Stimulated activated naive B cell treated with anti-CD40 and anti-IgM and Interleukin-4, amounts not matched to agents 10 μg/mL and 1 μg/mL and 100 μg/mL, for 72 hours (primary cell): ENCODE measurements at regions not wholly inside any gene's neighbourhood (a gene's known extent, or its start where the extent isn't known, plus 50 kb on each side); places are given as distances from the start of the nearest gene placed in this dataset.
A peak's percentile ranks its signal among the peaks of the same experiment; 100 is the strongest.

Experiments used
- ATAC-seq, 2 donors: fragments of 150-1000 bp; cut with Tn5 transposase; replicated peaks; 2 replicates each; pipeline ENCODE4 v1.10.0; 2021; ENCODE audit warnings: moderate library complexity in 1 of 2
- DNase-seq: peaks from one replicate; pipeline ENCODE4 v3.0.0; 2021
- H3K27ac Mint-ChIP-seq: one replicate; pipeline ENCODE4 v1.8.0; 2022; ENCODE audit warnings: mild to moderate bottlenecking, mixed read lengths
- H3K27me3 Mint-ChIP-seq, 2 donors: one replicate each; pipeline ENCODE4 v1.8.0; 2022; ENCODE audit warnings: mixed read lengths in 2 of 2
- H3K36me3 Mint-ChIP-seq, 2 donors: one replicate each; pipeline ENCODE4 v1.8.0; 2022; ENCODE audit warnings: mixed read lengths in 2 of 2, mild to moderate bottlenecking in 1 of 2
- H3K4me1 Mint-ChIP-seq, 2 donors: one replicate each; pipeline ENCODE4 v1.8.0; 2022; ENCODE audit warnings: mixed read lengths in 2 of 2, mild to moderate bottlenecking in 1 of 2
- H3K4me3 Mint-ChIP-seq, 2 donors: one replicate each; pipeline ENCODE4 v1.8.0; 2022; ENCODE audit warnings: mild to moderate bottlenecking in 2 of 2, mixed read lengths in 2 of 2, moderate library complexity in 1 of 2
- H3K9me3 Mint-ChIP-seq, 2 donors: one replicate each; pipeline ENCODE4 v1.8.0; 2022; ENCODE audit warnings: mixed read lengths in 2 of 2, mild to moderate bottlenecking in 1 of 2

DNA sequence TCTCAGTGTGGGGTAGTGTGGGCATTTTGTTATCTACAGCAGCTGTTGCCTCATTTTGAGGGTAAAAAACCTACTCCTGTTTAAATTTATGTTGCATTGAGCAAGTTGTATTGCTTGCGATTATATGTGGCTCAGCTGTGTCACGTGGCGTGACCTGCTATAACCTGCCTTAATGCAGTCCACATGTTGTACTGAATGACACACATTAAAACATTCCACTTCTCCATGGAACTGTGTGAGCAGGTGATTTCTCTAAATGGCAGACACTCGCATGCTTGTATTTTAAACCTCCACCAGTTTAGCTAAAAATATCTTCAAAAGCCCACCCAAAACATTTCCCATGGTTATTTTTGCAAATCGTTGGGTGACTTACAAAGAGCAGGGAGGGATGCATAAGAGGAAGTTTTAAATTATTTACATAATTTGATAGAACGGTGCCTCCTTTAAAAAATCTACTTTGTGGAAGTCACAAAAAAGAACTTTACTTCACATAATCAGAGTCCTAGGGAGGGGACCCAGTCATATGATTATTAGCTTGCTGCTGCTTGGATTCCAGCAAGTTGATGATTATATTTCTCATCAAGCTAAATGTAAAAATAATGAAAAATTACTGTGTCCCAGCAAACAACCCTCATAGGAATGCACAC, 163.3 kb upstream of the ZEB2 start:
- no peak for DNase-seq
- Mint-ChIP-seq H3K27ac (no peak overlapping the region), H3K4me1 (peaks cover 26 to 57% of the 10 kb centered on the region in 2 donors), H3K27me3 (no peaks in the 10 kb centered on the region), H3K9me3 (no peaks in the 10 kb centered on the region), H3K36me3 (no peaks in the 10 kb centered on the region), H3K4me3 (no peak overlapping the region)
- no peak for ATAC-seq

DNA sequence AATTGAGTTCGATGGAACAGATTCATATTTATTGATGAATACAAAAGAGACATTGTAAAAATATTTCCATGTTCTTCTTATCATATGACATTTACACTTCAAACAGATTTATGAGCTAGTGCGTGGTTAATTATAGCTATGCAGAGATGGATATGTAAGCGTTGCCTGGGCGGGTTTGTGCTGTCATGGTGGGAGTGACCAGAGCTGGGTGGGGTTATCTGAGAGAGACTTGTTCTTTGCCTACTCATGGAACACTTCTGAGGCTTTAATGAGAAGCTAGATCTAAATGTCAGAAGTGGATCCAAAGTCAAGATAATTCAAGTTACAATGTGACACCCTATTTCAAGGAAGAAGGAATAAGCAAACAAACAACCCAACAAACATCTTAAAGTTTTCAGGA, 162.3 kb upstream of the ZEB2 start:
- ATAC-seq (no peak), DNase-seq (no peak)
- Mint-ChIP-seq H3K27ac (peak overlapping the region; percentile 40), H3K9me3 (no peaks in the 10 kb centered on the region), H3K36me3 (no peaks in the 10 kb centered on the region), H3K4me1 (peaks cover 26 to 57% of the 10 kb centered on the region in 2 donors), H3K4me3 (no peak overlapping the region), H3K27me3 (no peaks in the 10 kb centered on the region)

- H3K27me3 Mint-ChIP-seq: no peaks in the 10 kb centered on the region
- ATAC-seq (no peak), DNase-seq (no peak)
- no peak overlapping the region for H3K27ac Mint-ChIP-seq
- no peaks in the 10 kb centered on the region for H3K9me3 Mint-ChIP-seq
- no peaks in the 10 kb centered on the region for H3K36me3 Mint-ChIP-seq
- H3K4me1 Mint-ChIP-seq: peaks cover 22 to 49% of the 10 kb centered on the region in 2 donors
- H3K4me3 Mint-ChIP-seq: no peak overlapping the region
Measured at GRCh38 chr2:144681389-144681788, 161.5 kb upstream of the ZEB2 start.

GRCh38 chr2:144679942-144680341, 160.0 kb upstream of the ZEB2 start:
- DNase-seq (no peak), ATAC-seq (peak in 1 of 2 donors; percentile 25)
- H3K36me3 Mint-ChIP-seq: no peaks in the 10 kb centered on the region
- no peak overlapping the region for H3K4me3 Mint-ChIP-seq
- no peaks in the 10 kb centered on the region for H3K9me3 Mint-ChIP-seq
- H3K27me3 Mint-ChIP-seq: no peaks in the 10 kb centered on the region
- no peak overlapping the region for H3K27ac Mint-ChIP-seq
- H3K4me1 Mint-ChIP-seq: peaks cover 18 to 41% of the 10 kb centered on the region in 2 donors

GRCh38 chr2:144678736-144679135, 158.8 kb upstream of the ZEB2 start:
- DNase-seq: no peak
- Mint-ChIP-seq H3K27ac (no peak overlapping the region), H3K4me3 (no peak overlapping the region), H3K4me1 (peaks cover 18 to 37% of the 10 kb centered on the region in 2 donors), H3K9me3 (no peaks in the 10 kb centered on the region), H3K36me3 (no peaks in the 10 kb centered on the region), H3K27me3 (no peaks in the 10 kb centered on the region)
- no peak for ATAC-seq

- H3K9me3 Mint-ChIP-seq: no peaks in the 10 kb centered on the region
- no peaks in the 10 kb centered on the region for H3K36me3 Mint-ChIP-seq
- H3K27me3 Mint-ChIP-seq: no peaks in the 10 kb centered on the region
- H3K4me1 Mint-ChIP-seq: peaks cover 20 to 28% of the 10 kb centered on the region in 2 donors
- DNase-seq: no peak
- H3K4me3 Mint-ChIP-seq: no peak overlapping the region
- H3K27ac Mint-ChIP-seq: no peak overlapping the region
- no peak for ATAC-seq
Measured at GRCh38 chr2:144675731-144676130, 155.8 kb upstream of the ZEB2 start.

GRCh38 chr2:144675331-144675730, 155.4 kb upstream of the ZEB2 start:
- H3K4me3 Mint-ChIP-seq: no peak overlapping the region
- H3K27me3 Mint-ChIP-seq: no peaks in the 10 kb centered on the region
- H3K9me3 Mint-ChIP-seq: no peaks in the 10 kb centered on the region
- peaks cover 20 to 30% of the 10 kb centered on the region in 2 donors for H3K4me1 Mint-ChIP-seq
- DNase-seq (no peak), ATAC-seq (no peak)
- peak overlapping the region; percentile 78 for H3K27ac Mint-ChIP-seq
- no peaks in the 10 kb centered on the region for H3K36me3 Mint-ChIP-seq

GRCh38 chr2:144674071-144674470, 154.2 kb upstream of the ZEB2 start:
- Mint-ChIP-seq H3K4me1 (peaks cover 21 to 34% of the 10 kb centered on the region in 2 donors), H3K36me3 (no peaks in the 10 kb centered on the region), H3K27me3 (no peaks in the 10 kb centered on the region), H3K9me3 (no peaks in the 10 kb centered on the region), H3K4me3 (no peak overlapping the region), H3K27ac (no peak overlapping the region)
- ATAC-seq: no peak
- no peak for DNase-seq

DNA sequence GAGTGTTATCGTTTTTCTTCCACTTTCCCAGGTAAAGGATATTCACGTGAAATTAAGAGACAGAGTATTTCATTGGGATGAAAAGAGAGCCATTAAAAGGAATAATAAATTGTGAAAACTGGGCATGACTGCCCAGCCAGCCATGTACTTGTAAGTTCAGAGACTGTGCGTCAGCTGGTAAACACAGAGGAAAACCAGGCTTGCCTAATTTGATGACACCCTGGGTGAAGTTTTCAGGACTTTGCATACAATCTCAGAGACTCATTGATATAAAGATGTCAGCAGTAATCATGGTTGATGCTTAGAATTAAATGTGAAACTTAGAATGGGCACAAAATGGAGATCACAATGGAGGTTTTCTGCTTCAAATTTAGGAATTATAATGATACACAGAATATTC, 153.5 kb upstream of the ZEB2 start:
- Mint-ChIP-seq H3K27ac (no peak overlapping the region), H3K27me3 (no peaks in the 10 kb centered on the region), H3K9me3 (no peaks in the 10 kb centered on the region), H3K36me3 (no peaks in the 10 kb centered on the region), H3K4me1 (peaks cover 15 to 28% of the 10 kb centered on the region in 2 donors), H3K4me3 (no peak overlapping the region)
- DNase-seq (no peak), ATAC-seq (no peak)

DNA sequence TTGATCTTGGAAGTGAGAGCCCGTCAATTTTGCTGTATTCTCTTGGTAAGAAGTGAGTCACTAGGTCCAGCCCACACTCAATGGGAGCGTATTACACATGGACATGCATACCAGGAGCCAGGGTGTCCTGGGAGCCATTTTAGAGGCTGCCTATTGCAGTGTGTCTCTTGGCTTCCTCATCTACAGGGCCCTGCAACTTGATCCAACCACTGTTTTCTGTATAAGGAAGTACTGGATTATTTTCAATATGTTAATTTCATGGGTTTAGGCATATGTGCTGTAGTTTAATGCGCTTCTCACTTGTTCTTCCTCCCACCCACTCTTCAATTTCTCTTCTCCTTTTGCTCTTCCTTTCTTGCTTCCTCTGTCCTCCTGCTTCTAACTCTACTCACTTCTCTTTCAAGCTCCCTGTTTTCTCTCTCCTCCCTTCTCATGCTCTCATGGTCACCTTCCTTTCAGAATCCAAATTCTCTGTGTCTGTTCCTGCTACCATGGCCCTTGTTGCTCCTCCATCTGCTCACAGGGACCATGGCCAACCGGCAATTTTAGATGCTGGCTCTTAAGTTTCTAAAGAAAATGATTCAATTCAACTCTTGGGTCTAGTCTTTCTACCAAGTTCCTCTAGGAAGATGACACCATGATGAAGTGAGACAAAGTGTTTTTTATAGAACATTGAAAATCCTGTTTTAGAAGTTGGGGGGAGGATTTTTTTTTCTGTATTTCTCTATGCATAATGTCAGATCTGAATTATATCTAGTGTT, 152.0 kb upstream of the ZEB2 start:
- DNase-seq: no peak
- Mint-ChIP-seq H3K9me3 (no peaks in the 10 kb centered on the region), H3K36me3 (no peaks in the 10 kb centered on the region), H3K4me1 (peaks cover 17 to 33% of the 10 kb centered on the region in 2 donors), H3K27me3 (no peaks in the 10 kb centered on the region), H3K27ac (peak overlapping the region; percentile 20), H3K4me3 (no peak overlapping the region)
- peak; percentile 86 to 87 for ATAC-seq

DNA sequence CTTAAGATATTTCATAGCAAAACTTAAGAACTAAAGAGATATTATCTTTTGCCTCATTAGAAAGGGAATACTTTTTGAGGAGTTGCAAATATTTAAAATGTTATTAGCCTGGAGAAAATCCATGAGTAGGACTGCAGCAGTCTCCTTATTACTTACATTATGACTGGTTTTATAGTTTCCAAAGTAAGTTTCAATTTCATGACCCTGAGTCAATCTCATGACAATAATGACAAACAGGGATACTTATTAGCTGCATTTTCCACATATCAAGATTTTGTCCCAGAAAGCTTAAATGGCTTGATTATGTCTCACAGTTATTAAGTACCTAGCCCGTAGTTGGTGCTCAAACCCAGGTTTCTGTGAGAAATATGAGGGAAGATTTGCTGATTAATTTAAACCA, 150.8 kb upstream of the ZEB2 start:
- H3K27me3 Mint-ChIP-seq: no peaks in the 10 kb centered on the region
- peaks cover 17 to 33% of the 10 kb centered on the region in 2 donors for H3K4me1 Mint-ChIP-seq
- no peaks in the 10 kb centered on the region for H3K36me3 Mint-ChIP-seq
- no peaks in the 10 kb centered on the region for H3K9me3 Mint-ChIP-seq
- no peak overlapping the region for H3K27ac Mint-ChIP-seq
- ATAC-seq (no peak), DNase-seq (no peak)
- no peak overlapping the region for H3K4me3 Mint-ChIP-seq

GRCh38 chr2:144670080-144670479, 150.2 kb upstream of the ZEB2 start:
- Mint-ChIP-seq H3K4me3 (peak overlapping the region in 1 of 2 donors; percentile 10), H3K27ac (no peak overlapping the region), H3K36me3 (no peaks in the 10 kb centered on the region), H3K4me1 (peaks cover 17 to 33% of the 10 kb centered on the region in 2 donors), H3K9me3 (no peaks in the 10 kb centered on the region), H3K27me3 (no peaks in the 10 kb centered on the region)
- ATAC-seq: peak; percentile 65 to 69
- no peak for DNase-seq

- ATAC-seq (no peak), DNase-seq (no peak)
- Mint-ChIP-seq H3K4me1 (peaks cover 17 to 33% of the 10 kb centered on the region in 2 donors), H3K9me3 (no peaks in the 10 kb centered on the region), H3K4me3 (peak overlapping the region in 1 of 2 donors; percentile 10), H3K27me3 (no peaks in the 10 kb centered on the region), H3K36me3 (no peaks in the 10 kb centered on the region), H3K27ac (no peak overlapping the region)
Measured at GRCh38 chr2:144669196-144669987, 149.5 kb upstream of the ZEB2 start.

GRCh38 chr2:144668493-144669110, 148.7 kb upstream of the ZEB2 start:
- Mint-ChIP-seq H3K9me3 (no peaks in the 10 kb centered on the region), H3K4me1 (peaks cover 17 to 35% of the 10 kb centered on the region in 2 donors), H3K27ac (no peak overlapping the region), H3K36me3 (no peaks in the 10 kb centered on the region), H3K4me3 (no peak overlapping the region), H3K27me3 (no peaks in the 10 kb centered on the region)
- DNase-seq: no peak
- ATAC-seq: no peak
